ENCODE measurements at regions not wholly inside any gene's neighbourhood (a gene's known extent, or its start where the extent isn't known, plus 50 kb on each side); places are given as distances from the start of the nearest gene placed in this dataset.

- TF ChIP-seq, protein P1, sequence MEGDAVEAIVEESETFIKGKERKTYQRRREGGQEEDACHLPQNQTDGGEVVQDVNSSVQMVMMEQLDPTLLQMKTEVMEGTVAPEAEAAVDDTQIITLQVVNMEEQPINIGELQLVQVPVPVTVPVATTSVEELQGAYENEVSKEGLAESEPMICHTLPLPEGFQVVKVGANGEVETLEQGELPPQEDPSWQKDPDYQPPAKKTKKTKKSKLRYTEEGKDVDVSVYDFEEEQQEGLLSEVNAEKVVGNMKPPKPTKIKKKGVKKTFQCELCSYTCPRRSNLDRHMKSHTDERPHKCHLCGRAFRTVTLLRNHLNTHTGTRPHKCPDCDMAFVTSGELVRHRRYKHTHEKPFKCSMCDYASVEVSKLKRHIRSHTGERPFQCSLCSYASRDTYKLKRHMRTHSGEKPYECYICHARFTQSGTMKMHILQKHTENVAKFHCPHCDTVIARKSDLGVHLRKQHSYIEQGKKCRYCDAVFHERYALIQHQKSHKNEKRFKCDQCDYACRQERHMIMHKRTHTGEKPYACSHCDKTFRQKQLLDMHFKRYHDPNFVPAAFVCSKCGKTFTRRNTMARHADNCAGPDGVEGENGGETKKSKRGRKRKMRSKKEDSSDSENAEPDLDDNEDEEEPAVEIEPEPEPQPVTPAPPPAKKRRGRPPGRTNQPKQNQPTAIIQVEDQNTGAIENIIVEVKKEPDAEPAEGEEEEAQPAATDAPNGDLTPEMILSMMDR (IDR thresholded peaks at IDR 0.05; ENCODE audit: low read depth, low read length): no peak
- no peak for TF ChIP-seq EZH2phosphoT487 (IDR thresholded peaks at IDR 0.05; ENCODE audit: low read depth)
These were observed 988.7 kb upstream of the ARRDC3 start for GRCh38 chr5:92371889-92372235.

Measured in OCI-LY3 (cell line).